Liver (tissue), 8 donors: ENCODE measurements at regions not wholly inside any gene's neighbourhood (a gene's known extent, or its start where the extent isn't known, plus 50 kb on each side); places are given as distances from the start of the nearest gene placed in this dataset.
"Not testable (repeated sequence)": the region's sequence is repeated elsewhere in the genome, so short reads cannot be mapped to it uniquely, and the experiment has no call there.

Experiments used
- DNase-seq: peaks from one replicate; pipeline ENCODE4 v3.0.0-alpha.2; 2017; ENCODE audit warnings: low spot score
- H3K27ac ChIP-seq, 2 donors: one replicate each; pipeline ENCODE4 v1.7.0; 2013; ENCODE audit warnings: inconsistent platforms in 2 of 2, low read length in 2 of 2, control low read depth in 1 of 2, low read depth in 1 of 2, mild to moderate bottlenecking in 1 of 2
- H3K27me3 ChIP-seq, 4 donors: one replicate each; pipeline versions ENCODE4 v1.6.1 to v1.7.0; 2013; ENCODE audit warnings: low read length in 3 of 4, inconsistent platforms in 1 of 4, mild to moderate bottlenecking in 1 of 4, moderate library complexity in 1 of 4; ENCODE audit not compliant: control insufficient read depth in 4 of 4, insufficient read depth in 4 of 4
- H3K36me3 ChIP-seq, 4 donors: one replicate each; pipeline versions ENCODE4 v1.6.1 to v1.7.0; 2013; ENCODE audit warnings: low read length in 3 of 4, mild to moderate bottlenecking in 3 of 4, low read depth in 1 of 4, moderate library complexity in 1 of 4; ENCODE audit not compliant: control insufficient read depth in 4 of 4, insufficient read depth in 3 of 4
- H3K4me1 ChIP-seq, 4 donors: one replicate each; pipeline versions ENCODE4 v1.6.1 to v1.7.0; 2013; ENCODE audit warnings: low read length in 3 of 4, mild to moderate bottlenecking in 3 of 4, moderate library complexity in 1 of 4; ENCODE audit not compliant: control insufficient read depth in 4 of 4, insufficient read depth in 4 of 4
- H3K4me3 ChIP-seq, 3 donors: one replicate each; pipeline versions ENCODE4 v1.6.1 to v1.7.0; 2013; ENCODE audit warnings: low read length in 3 of 3, control low read depth in 1 of 3, low read depth in 1 of 3, mild to moderate bottlenecking in 1 of 3
- H3K9ac ChIP-seq, 2 donors: one replicate each; pipeline ENCODE4 v1.7.0; 2013; ENCODE audit warnings: low read length in 2 of 2, mild to moderate bottlenecking in 2 of 2, moderate library complexity in 2 of 2, control low read depth in 1 of 2, low read depth in 1 of 2
- H3K9me3 ChIP-seq, 4 donors: one replicate each; pipeline versions ENCODE4 v1.6.1 to v1.7.0; 2013; ENCODE audit warnings: low read length in 3 of 4; ENCODE audit not compliant: control insufficient read depth in 4 of 4
- CTCF ChIP-seq: fragments of 150-350 bp; IDR thresholded peaks from 2 replicates; pipeline ENCODE4 v1.5.1; 2017; ENCODE audit warnings: improper control_type of control experiment, low read depth, low read length; ENCODE audit not compliant: missing input control
- EGR1 ChIP-seq, 2 donors: IDR thresholded peaks; 2 replicates each; pipeline ENCODE4 v1.6.1; 2016 to 2018; ENCODE audit warnings: antibody characterized with exemption in 2 of 2, low read depth in 2 of 2
- FOXA1 ChIP-seq: IDR thresholded peaks from 2 replicates; pipeline ENCODE4 v1.6.1; 2016; ENCODE audit warnings: antibody characterized with exemption
- FOXA2 ChIP-seq: IDR thresholded peaks from 2 replicates; pipeline ENCODE4 v1.6.1; 2016; ENCODE audit warnings: antibody characterized with exemption
- GABPA ChIP-seq, 2 donors: IDR thresholded peaks in 1 of 2; conservative IDR thresholded peaks in 1 of 2; 2 replicates each; pipeline ENCODE4 v1.6.1; 2016; ENCODE audit warnings: antibody characterized with exemption in 2 of 2, mild to moderate bottlenecking in 1 of 2, moderate library complexity in 1 of 2
- HNF4A ChIP-seq, 2 donors: conservative IDR thresholded peaks; 2 replicates each; pipeline ENCODE4 v1.6.1; 2016; ENCODE audit warnings: antibody characterized with exemption in 2 of 2, mild to moderate bottlenecking in 2 of 2
- HNF4G ChIP-seq: IDR thresholded peaks from 2 replicates; pipeline ENCODE4 v1.6.1; 2016; ENCODE audit warnings: antibody characterized with exemption
- JUND ChIP-seq, 2 donors: IDR thresholded peaks; 2 replicates each; pipeline ENCODE4 v1.6.1; 2016; ENCODE audit warnings: antibody characterized with exemption in 2 of 2
- MAX ChIP-seq: IDR thresholded peaks from 2 replicates; pipeline ENCODE4 v1.6.1; 2016; ENCODE audit warnings: antibody characterized with exemption
- NR2F2 ChIP-seq: IDR thresholded peaks from 2 replicates; pipeline ENCODE4 v1.6.1; 2016; ENCODE audit warnings: antibody characterized with exemption
- RAD21 ChIP-seq, 2 donors: IDR thresholded peaks; 2 replicates each; pipeline ENCODE4 v1.6.1; 2016; ENCODE audit warnings: antibody characterized with exemption in 2 of 2, mild to moderate bottlenecking in 2 of 2
- REST ChIP-seq: IDR thresholded peaks from 2 replicates; pipeline ENCODE4 v1.6.1; 2016; ENCODE audit warnings: antibody characterized with exemption, mild to moderate bottlenecking
- RXRA ChIP-seq, 2 donors: IDR thresholded peaks; 2 replicates each; pipeline ENCODE4 v1.6.1; 2017 to 2018; ENCODE audit warnings: antibody characterized with exemption in 2 of 2, mild to moderate bottlenecking in 1 of 2
- SP1 ChIP-seq: IDR thresholded peaks from 2 replicates; pipeline ENCODE4 v1.6.1; 2018; ENCODE audit warnings: antibody characterized with exemption, mild to moderate bottlenecking
- TAF1 ChIP-seq: conservative IDR thresholded peaks from 2 replicates; pipeline ENCODE4 v1.6.1; 2016; ENCODE audit warnings: antibody characterized with exemption, mild to moderate bottlenecking
- YY1 ChIP-seq: IDR thresholded peaks from 2 replicates; pipeline ENCODE4 v1.6.1; 2016; ENCODE audit warnings: antibody characterized with exemption, mild to moderate bottlenecking
- WGBS: extraction: QIAGEN DNeasy Blood & Tissue Kit; methylation state at CpG from one replicate; pipeline ENCODE4 v1.1.7; 2013; 5-methylcytosine and 5-hydroxymethylcytosine counted together
- TF ChIP-seq, protein P1 (sequence below): IDR thresholded peaks from 2 replicates; pipeline ENCODE4 v1.6.1; 2016; ENCODE audit warnings: antibody characterized with exemption
- TF ChIP-seq, protein P2 (sequence below): IDR thresholded peaks from 2 replicates; pipeline ENCODE4 v1.6.1; 2016; ENCODE audit warnings: antibody characterized with exemption
- donor health status: healthy.
- donor health status: healthy.
- donor health status: healthy.
- donor health status: healthy.
- donor health status: healthy.

DNA sequence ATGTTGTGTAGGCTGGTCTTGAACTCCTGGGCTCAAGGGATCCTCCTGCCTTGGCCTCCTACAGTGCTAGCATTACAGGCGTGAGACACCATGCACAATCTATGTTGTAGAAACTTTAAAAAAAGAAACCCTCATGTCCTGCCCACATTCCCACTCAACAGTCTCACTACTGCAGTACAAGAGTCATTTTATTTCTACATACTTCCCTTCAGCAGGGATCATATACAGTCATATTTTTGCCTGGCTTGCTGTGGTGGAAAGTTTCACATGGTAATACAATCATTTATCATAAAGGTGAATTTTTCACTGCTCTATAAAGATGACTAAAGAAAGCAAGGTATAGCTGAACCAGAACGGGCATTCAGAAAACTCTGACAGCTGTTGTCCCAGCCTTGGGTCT, 53.8 kb upstream of the PIK3CB start:
- 82% methylated on average over 2 of the region's 2 CpGs for WGBS
- DNase-seq, result no peak
- TF ChIP-seq FOXA2 (no peak), EGR1 (IDR thresholded peaks at IDR 0.05; ENCODE audit: low read depth in 2 of 2) (no peak), CTCF (no peak), MAX (no peak), HNF4G (no peak), GABPA (IDR thresholded peaks at IDR 0.05 in 1 of 2, conservative IDR thresholded peaks at IDR 0.05 in 1 of 2) (no peak), RXRA (IDR thresholded peaks at IDR 0.05) (no peak), YY1 (no peak), TAF1 (no peak), JUND (IDR thresholded peaks at IDR 0.05) (no peak), SP1 (no peak), NR2F2 (no peak), RAD21 (IDR thresholded peaks at IDR 0.05) (no peak), FOXA1 (no peak), HNF4A (conservative IDR thresholded peaks at IDR 0.05) (no peak), REST (no peak)
- TF ChIP-seq, protein P1, sequence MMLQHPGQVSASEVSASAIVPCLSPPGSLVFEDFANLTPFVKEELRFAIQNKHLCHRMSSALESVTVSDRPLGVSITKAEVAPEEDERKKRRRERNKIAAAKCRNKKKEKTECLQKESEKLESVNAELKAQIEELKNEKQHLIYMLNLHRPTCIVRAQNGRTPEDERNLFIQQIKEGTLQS, result no peak
- TF ChIP-seq, protein P2, sequence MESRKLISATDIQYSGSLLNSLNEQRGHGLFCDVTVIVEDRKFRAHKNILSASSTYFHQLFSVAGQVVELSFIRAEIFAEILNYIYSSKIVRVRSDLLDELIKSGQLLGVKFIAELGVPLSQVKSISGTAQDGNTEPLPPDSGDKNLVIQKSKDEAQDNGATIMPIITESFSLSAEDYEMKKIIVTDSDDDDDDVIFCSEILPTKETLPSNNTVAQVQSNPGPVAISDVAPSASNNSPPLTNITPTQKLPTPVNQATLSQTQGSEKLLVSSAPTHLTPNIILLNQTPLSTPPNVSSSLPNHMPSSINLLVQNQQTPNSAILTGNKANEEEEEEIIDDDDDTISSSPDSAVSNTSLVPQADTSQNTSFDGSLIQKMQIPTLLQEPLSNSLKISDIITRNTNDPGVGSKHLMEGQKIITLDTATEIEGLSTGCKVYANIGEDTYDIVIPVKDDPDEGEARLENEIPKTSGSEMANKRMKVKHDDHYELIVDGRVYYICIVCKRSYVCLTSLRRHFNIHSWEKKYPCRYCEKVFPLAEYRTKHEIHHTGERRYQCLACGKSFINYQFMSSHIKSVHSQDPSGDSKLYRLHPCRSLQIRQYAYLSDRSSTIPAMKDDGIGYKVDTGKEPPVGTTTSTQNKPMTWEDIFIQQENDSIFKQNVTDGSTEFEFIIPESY, result no peak
- H3K9ac ChIP-seq, result no peak overlapping the region
- no peaks in the 10 kb centered on the region for H3K4me1 ChIP-seq
- no peaks in the 10 kb centered on the region for H3K9me3 ChIP-seq
- H3K4me3 ChIP-seq, result no peak overlapping the region
- no peak overlapping the region for H3K27ac ChIP-seq
- H3K27me3 ChIP-seq, result no peaks in the 10 kb centered on the region
- H3K36me3 ChIP-seq, result no peaks in the 10 kb centered on the region

GRCh38 chr3:138886096-138886495, 51.4 kb upstream of the PIK3CB start:
- not testable (repeated sequence) for H3K27me3 ChIP-seq, H3K27ac ChIP-seq, H3K36me3 ChIP-seq, DNase-seq, H3K9me3 ChIP-seq, H3K9ac ChIP-seq, H3K4me3 ChIP-seq, H3K4me1 ChIP-seq
- WGBS, result 89% methylated on average over 5 of the region's 5 CpGs
